CD4-positive, alpha-beta T cell treated with Interferon alpha-2 for 1 hour (primary cell): ENCODE measurements at regions not wholly inside any gene's neighbourhood (a gene's known extent, or its start where the extent isn't known, plus 50 kb on each side); places are given as distances from the start of the nearest gene placed in this dataset.
A peak's percentile ranks its signal among the peaks of the same experiment; 100 is the strongest.

Experiments used
- DNase-seq, 2 donors: peaks; one replicate each; pipeline ENCODE4 v3.0.0-alpha.2; 2020 to 2022

DNA sequence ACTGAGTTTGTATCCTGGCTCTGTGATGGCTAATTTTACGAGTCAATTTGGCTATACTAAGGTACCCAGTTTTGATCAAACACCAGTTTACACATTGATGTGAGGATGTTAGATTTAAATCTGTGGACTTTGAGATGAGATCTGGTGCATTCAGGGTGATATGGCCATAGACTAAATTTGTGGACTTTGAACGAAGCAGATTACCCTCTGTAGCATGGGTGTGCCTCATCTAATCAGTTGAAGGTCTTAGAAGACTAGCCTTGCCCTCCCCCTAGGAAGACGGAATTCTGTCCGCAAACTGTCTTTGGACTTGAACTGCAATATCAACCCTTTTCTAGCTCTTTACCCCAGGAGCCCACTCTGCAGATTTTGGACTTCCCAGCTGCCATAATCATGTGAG lies 547.8 kb upstream of the CITED2 start:
- DNase-seq: no peak

DNA sequence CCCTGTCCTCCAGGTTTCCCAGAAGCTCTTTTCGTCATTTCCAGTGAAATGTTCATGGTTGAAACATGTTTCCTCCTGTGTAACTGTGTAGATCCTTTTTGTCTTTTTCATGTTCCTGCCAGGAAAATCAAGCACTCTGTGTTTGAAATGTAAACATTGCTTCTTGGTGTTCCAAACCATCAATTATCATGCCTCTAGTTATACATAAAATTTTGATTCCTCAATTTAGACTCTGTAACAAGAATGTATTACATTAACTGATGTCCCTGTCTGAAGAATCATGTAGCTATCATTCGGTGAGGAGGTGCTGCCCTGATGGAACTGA lies 546.3 kb upstream of the CITED2 start:
- DNase-seq: no peak

- no peak for DNase-seq
Observed at GRCh38 chr6:139920027-139920775, 545.8 kb upstream of the CITED2 start.

DNA sequence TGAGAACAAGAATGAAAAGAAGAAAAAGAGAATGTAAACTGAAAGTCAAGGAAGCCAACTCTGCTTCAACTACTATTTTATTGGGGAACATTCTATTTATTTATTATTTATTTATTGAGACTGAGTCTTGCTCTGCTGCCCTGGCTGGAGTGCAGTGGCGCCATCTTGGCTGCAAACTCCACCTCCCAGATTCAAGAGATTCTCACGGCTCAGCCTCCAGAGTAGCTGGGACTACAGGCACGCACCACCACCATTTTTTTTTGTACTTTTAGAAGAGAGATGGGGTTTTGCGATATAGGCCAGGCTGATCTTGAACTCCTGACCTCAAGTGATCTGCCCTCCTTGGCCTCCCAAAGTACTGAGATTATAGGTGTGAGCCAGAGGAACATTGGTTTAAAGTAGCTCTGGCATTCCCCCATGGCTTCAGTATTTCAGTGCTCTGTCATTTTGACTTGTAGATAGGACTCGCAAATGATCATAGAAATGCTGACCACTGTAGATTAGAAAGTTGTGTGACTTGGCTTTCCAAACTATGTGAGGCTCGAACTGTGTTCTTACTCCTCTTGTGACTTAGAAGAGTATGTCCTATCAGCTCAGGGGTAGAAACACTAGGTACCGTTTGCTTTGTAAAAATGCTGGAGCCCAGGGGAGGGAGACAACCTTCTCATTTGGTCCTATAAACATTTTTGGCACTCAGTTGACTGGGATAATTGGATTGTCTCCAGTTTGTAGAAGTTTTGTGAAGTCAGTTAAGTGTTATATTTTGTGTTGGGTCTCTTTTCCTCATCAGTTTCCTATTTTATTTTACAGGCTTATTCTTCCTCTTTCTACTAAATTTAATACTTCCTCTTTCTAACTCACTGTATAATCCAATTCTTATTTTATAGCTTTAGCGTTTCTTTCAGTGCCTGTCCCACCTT lies 544.9 kb upstream of the CITED2 start:
- DNase-seq: no peak

GRCh38 chr6:139917951-139918630 lies 543.6 kb upstream of the CITED2 start:
- DNase-seq: no peak

GRCh38 chr6:139914910-139915309 lies 540.5 kb upstream of the CITED2 start:
- DNase-seq: no peak

GRCh38 chr6:139912735-139913400 lies 538.4 kb upstream of the CITED2 start:
- no peak for DNase-seq

GRCh38 chr6:139909992-139910391 lies 535.5 kb upstream of the CITED2 start:
- DNase-seq: no peak

DNA sequence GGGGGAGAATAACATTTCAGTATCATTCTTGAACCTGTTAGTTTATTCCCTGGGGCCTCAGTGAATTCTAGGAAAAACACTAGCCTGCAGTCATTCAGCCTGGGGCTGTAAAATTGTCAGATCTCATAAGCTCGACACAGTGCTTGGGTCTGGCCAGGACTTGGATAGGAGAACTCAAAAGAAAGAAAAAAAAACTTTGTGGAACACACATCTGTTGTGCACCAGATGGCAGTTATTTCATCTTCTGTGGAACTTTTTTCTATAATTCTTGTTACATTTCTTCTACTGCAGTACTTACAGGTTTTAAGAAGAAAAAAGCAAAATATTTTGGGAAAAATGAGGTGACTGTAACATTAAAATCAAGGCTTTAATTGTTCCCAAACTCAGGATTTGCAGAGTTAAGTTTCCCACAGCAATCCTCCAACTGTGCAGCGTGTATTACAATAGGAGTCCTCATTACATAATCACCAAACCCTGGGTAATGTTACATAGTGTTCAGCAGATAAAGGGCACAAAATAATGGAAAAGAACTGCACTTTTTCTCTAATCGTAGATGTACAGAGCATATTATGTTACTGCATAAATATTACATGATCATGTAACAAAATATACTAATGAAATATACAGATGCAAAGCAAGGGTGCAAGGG lies 531.1 kb upstream of the CITED2 start:
- no peak for DNase-seq

DNA sequence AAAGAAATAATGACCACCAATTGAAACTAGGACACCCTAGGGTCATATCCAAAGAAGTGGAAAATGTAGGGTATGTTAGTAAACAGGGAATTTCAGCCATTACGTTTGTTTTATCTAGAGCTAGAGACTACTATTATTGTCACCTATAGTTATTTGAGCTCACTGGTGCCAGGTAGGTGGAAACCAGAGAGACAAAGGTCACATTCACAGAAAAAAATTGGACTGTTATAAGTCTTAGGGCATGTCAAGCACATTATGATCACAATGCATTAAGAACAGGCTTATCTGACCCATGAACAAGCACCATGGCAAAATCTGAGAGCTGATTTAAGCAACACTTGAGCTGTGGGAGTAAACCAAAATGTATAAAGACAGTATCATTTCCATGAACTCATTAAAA lies 530.1 kb upstream of the CITED2 start:
- no peak for DNase-seq

- no peak for DNase-seq
Observed at GRCh38 chr6:139904158-139904533, 529.7 kb upstream of the CITED2 start.

- DNase-seq: peak; percentile 27 to 28
Observed at GRCh38 chr6:139903411-139904157, 529.1 kb upstream of the CITED2 start.

DNA sequence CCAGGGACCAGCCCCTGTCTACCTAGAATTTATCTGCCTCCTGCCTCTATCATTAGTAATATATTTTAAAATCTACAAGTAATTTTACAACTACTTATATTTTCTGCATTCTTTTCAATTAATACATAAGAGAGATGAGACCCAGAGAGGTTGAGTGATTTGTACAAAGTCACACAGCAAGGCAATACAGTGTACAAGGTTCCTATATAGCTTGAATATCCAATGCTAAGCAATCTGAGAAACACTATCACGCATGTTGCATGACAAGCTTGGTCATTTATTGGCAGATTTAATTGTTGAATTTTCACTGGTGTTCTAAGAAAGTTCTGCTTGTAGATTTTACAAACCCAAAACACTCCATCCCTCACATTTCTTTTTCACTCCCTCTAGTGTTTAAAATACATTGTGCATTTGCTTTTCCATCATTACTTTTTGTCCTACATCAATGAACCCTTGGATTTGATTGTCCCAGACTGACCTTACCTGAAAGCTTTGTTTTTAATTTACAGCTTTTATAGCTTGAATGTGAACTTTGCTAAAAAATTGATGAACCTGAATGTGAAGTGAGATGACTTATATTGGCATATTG lies 520.9 kb upstream of the CITED2 start:
- DNase-seq: no peak

DNA sequence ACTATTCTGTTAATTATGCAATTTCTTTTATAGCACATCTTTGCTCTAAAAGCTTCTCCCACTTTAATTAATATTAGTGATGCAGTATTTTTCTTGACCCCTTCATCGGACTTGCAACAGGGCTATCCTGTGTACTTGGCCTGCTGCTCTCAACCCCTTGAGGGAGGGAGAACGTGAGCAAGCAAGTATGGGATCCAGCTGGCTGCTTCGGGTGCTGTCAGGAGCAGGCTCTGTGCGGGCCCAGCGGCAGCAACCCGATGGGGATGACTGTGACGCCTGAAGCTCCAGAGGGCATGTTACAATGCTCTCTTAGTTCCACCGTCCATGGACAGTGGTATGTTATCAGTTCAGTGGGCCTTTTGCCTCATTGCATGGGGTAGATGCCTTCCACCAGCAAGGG lies 519.8 kb upstream of the CITED2 start:
- no peak for DNase-seq

DNA sequence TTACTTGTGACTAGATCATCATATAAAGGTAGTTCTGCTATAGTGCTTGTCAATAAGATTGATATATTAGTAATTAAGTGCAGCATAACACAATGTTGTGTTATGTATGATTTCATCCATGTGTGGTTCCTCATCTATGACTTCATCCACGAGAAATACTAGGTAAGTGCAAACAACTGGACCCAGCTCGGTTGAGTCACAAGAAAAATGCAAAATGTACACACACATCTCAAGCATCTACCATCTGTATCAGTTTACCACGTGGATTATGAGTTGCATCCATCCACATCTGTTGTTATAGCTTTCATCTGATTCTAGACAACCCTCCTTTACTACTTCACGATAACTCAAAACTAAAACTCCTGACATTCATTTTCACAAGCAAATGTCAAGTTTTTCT lies 517.0 kb upstream of the CITED2 start:
- no peak for DNase-seq

DNA sequence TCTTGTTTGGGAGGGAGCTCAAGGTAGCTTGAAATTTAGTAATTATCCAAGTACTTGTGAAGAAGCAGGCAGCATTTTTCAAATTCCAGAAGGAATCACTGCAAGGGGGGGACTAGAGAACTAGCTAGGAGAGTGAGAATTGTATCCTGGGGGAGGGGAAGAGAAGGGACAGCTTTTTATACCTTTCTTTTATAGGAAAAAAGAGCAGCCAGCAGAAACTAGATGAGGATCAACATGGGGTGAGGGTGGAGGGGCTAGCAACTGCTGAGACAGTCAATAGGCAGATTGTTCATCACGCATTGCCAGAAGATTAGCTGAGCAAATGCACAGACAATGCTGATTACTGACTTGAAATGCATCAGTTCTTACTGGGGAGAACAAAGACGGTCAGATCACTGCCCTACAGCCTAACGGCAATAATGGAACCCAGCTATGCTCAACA lies 514.3 kb upstream of the CITED2 start:
- DNase-seq: no peak

GRCh38 chr6:139887275-139887674 lies 512.8 kb upstream of the CITED2 start:
- DNase-seq: no peak

- no peak for DNase-seq
Observed at GRCh38 chr6:139886396-139886795, 511.9 kb upstream of the CITED2 start.

- no peak for DNase-seq
Observed at GRCh38 chr6:139885909-139886308, 511.5 kb upstream of the CITED2 start.

- no peak for DNase-seq
Observed at GRCh38 chr6:139883776-139884175, 509.3 kb upstream of the CITED2 start.

- no peak for DNase-seq
Observed at GRCh38 chr6:139882977-139883728, 508.7 kb upstream of the CITED2 start.
